T-helper 2 cell treated with Interferon-gamma antibody and Interleukin-4, amounts not matched to agents 5 μg/mL and 100 μg/mL, for 36 hours (primary cell): ENCODE measurements at regions not wholly inside any gene's neighbourhood (a gene's known extent, or its start where the extent isn't known, plus 50 kb on each side); places are given as distances from the start of the nearest gene placed in this dataset.

Experiments used
- DNase-seq: peaks from one replicate; pipeline ENCODE4 v3.0.0; 2021; ENCODE audit warnings: low spot score
- H3K27ac Mint-ChIP-seq: one replicate; pipeline ENCODE4 v1.8.0; 2021; ENCODE audit warnings: mild to moderate bottlenecking, mixed read lengths
- H3K27me3 Mint-ChIP-seq: one replicate; pipeline ENCODE4 v1.8.0; 2021; ENCODE audit warnings: low read depth, mixed read lengths
- H3K36me3 Mint-ChIP-seq: one replicate; pipeline ENCODE4 v1.8.0; 2021; ENCODE audit warnings: low read depth, mixed read lengths
- H3K4me1 Mint-ChIP-seq: one replicate; pipeline ENCODE4 v1.8.0; 2021; ENCODE audit warnings: low read depth, mixed read lengths
- H3K4me3 Mint-ChIP-seq: one replicate; pipeline ENCODE4 v1.8.0; 2022; ENCODE audit warnings: mild to moderate bottlenecking, moderate library complexity, mixed read lengths
- H3K9me3 Mint-ChIP-seq: one replicate; pipeline ENCODE4 v1.8.0; 2021; ENCODE audit warnings: mixed read lengths

DNA sequence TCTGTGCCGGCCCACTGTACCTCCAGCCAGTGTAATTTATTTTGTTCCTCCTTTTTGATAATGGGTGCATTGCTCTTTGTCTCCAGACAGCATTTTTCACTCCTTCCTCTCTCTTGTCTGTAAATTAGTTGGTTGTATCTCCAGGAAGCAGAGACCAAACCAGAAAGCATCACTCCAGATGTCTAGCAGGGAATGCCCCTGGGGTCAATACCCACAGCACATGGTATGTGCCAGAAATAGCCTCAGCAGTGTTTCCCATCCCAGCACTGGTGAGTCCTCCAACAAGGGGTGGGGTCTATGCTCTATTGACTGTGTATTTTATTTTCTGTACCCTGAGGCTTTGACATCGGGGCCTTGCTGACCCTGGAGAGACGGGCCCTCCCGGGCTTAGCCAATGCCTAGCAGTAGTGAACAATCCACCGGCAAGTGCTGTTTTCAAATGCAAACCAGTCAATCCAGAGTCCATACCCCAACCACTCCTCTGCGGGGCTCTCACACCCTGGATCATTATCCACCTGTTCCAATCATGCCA is 50.2 kb upstream of the FZD10 start:
- no peak for DNase-seq
- Mint-ChIP-seq H3K27me3 (no peaks in the 10 kb centered on the region), H3K36me3 (no peaks in the 10 kb centered on the region), H3K27ac (no peak overlapping the region), H3K9me3 (no peaks in the 10 kb centered on the region), H3K4me1 (no peaks in the 10 kb centered on the region), H3K4me3 (no peak overlapping the region)
